A172 (cell line): ENCODE measurements at regions not wholly inside any gene's neighbourhood (a gene's known extent, or its start where the extent isn't known, plus 50 kb on each side); places are given as distances from the start of the nearest gene placed in this dataset.
"Not testable (repeated sequence)": the region's sequence is repeated elsewhere in the genome, so short reads cannot be mapped to it uniquely, and the experiment has no call there.

Source experiments
- DNase-seq: peaks from one replicate; pipeline ENCODE4 v3.0.0-alpha.2; 2015; ENCODE audit warnings: low spot score

DNA sequence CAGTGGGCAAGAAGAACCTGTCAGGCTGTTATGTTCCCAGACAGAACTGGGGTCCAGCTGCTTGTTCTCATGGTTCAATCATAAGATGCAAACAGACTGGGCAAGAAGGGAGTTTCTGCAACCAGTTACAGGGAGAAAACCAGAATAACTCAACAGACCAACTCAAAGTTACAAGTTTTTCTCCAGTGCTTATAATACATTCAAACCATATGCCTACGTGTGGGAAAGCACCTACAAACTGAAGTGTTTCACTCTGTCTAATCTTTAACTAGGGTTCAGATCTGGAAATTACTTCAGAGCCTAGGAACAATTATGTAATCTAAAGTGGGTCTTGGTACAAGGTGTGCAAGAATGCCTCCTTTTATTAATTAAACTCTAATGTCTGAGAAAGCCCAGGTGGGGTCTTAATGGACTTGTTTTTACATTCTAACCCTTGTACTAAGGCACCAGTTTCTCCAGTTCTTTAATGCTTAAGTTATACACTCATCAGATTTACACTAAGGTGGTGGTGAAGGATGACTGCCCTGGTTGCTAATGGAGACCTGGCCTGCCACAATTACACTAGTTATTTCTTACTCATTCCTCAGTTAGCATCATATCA is 951.9 kb downstream of the TSN start:
- no peak for DNase-seq

DNA sequence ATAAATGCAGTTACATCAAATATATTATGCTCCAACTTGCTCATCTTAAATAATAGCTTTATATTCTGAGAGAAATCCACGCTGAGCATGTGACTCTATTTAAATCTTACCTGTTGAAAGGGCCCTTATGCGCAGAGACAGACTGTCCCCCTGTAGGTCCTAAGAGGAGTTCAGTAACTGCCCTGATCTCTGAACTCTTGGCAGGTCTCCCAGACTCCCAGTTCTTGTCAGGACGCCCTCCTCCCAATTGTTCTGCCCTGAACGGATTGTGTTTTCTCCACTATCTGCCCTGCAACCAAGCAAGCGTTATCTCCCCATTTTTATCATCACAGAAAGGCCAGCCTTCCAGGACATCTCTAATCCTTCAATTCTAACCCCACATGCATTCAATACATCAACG is 954.6 kb downstream of the TSN start:
- no peak for DNase-seq

DNA sequence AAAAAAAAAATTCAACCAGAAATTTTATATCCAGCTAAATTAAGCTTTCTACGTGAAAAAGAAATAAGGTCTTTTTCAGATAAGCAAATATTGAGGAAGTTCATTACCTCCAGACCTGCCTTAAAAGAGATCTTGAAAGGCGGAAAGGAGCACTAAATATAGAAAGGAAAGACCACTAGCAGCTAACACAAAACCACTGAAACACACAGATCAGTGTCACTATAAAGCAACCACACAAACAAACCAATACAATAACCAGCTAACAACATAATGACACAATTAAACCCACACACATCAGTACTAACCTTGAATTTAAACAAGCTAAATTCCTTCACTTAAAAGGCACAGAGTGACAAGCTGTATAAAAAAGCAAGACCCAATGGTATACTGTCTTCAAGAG is 958.3 kb downstream of the TSN start:
- no peak for DNase-seq

DNA sequence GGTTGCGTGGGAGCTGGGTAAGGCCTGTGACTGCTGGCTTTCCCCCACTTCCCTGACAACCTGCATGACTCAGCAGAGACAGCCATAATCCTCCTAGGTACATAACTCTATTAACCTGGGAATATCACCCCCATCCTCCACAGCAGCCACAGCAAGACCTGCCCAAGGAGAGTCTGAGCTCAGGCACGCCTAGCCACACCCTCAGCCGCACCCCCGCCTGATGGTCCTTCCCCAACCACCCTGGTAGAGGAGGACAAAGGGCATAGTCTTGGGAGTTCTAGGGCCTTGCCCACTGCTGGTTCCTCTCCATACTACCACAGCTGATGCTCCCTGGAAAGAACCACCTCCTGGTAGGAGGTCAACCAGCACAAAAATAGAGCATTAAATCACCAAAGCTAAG is 965.4 kb downstream of the TSN start:
- not testable (repeated sequence) for DNase-seq

DNA sequence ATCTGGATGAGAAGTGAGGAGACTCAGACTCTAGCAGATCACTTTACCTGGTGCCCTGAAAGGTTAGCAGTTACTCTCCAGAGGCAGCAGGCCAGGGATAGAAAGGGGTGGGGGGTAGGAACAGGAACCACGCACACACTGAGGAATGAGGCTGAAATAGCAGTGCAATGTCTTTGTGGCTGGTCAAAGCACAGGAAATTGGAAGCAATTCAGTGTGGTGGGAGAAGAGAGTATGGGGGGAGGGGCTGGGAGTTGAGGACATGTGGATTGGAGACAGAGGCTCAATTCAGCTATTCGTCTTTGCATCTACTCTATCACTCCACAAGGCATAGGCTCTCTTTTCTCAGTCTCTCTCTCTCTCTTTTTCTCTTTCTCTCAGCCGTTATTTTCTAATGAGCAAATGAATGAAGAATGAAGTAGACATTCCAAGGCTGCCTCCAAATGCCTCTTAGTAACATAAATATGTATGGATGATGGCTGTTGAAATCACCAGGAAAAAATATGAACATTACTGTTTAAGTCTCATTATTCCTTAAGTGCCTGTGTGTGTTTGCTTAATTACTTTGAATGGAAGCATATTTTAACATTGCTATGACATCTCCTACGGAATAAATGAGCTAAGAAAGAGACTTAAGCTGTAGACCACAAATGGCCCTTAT is 979.4 kb downstream of the TSN start:
- DNase-seq = no peak

DNA sequence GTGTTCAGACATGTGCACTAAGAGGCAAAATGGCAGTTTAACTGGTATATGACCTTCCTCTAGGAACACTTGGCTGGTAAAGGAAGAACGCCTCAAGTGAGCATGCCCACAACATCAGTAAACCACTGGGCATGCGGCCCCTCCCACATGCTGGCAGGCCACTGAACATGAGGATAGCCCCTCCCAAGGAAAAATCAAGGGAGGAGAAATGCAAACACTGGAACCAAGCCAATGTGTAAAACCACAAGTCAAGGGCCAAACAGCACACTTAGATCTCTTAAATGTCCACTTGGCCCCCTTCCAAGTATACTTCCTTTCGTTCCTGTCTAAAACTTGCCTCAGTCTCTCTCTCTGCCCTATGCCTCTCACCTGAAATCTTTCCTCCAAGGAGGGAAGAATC is 980.8 kb downstream of the TSN start:
- DNase-seq = no peak

DNA sequence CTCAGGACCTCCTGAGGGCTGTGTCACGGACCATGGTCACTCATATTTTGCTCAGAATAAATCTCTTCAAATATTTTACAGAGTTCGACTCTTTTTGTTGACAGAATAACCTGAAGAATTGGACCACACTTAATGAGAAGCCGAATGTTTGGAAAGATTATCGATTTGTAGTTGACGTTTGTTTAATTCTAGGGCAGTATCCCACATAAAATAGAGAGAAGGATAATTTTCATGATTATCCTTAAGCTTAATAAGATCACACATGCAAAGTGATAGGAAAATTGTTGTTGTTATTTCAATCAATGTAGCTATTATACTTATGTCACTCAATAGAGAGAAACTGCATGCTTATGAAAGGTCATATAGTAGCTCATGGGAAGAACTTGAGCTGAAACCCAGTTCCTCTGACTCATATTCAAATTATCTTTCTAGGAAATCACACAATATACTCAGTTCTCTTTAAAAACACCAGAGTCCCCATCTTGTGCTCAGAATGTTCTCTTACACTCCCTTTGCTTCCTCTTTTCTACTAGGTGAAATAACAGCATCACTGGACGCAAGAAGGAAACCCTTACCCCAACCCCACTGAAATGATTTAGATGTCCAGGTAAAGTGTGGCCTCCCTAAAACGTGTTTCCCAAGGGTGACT is 982.1 kb downstream of the TSN start:
- no peak for DNase-seq

DNA sequence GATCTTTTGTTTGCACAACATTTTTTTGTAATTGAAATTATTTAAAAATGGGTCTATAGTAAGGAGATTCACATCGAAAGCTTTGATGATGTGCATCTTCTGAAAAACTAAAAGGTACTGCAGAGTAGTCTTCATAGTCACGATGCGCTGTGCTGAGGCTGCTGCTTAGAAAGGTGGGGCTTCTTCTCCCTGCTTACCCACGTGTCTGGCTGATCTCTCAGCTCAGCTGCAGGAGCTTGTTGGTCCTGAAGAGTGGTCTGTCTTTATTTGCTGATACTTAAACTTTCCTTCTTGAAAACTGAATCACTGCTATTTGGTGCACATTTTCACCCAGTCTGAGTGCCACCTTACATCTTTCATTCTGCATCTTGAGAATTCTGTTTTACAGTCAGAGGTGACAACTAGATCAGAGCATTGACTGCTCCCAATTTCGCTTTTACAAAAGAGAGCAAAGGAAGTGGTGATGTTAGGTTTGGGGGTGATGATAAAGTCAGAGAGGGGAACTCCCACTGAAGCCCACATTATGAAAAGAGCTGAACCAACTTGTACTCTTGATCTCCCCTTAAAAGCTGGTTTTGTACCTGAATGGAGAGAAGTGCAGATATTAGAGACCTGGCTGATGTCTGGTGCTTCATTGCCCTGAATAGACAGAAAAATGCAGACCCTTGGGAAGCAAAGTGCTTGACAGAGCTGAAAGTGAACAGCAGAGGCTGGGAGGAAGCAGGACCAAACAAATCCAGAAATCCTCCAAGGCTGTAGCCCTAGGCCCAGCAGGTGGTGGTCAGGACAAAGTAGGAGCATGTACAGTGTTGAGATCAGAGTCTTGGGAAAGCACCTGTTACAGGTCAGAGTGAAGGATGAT is 984.5 kb downstream of the TSN start:
- DNase-seq = no peak

DNA sequence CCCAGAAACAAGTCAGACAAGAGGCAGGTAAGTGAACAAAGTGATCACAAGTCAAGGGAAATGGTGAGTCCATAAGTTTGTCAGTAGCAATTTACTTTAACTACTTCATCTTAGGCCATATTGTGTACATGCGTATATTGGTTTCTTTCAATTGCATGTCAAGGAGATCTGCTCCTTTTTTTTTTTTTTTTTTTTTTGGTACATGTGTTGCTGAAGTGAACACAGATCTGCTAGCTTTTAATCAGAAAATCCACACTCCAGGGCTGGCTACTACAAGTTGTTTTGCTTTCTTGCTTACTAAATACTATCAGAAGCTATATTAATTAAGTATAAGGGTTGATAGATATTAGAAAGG is 985.1 kb downstream of the TSN start:
- DNase-seq = no peak

DNA sequence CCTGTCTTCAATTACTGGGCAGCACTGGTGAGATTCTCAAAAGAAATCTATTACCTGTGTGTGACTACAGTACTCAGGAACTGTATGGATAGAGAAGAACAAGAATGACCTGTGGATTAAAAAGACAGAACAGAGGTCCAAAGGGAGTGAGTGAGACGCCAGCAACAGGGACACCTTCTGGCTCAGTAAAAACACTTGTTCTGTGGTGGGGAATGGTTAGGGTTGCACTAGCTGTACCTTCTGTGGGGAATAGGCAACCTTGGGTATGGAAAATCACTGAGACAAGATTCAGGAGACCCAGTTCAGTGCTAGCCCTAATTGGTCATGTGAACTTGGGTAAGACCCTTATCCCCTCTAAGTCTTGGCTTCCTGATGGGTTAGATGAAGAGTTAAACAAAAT is 986.0 kb downstream of the TSN start:
- no peak for DNase-seq

DNA sequence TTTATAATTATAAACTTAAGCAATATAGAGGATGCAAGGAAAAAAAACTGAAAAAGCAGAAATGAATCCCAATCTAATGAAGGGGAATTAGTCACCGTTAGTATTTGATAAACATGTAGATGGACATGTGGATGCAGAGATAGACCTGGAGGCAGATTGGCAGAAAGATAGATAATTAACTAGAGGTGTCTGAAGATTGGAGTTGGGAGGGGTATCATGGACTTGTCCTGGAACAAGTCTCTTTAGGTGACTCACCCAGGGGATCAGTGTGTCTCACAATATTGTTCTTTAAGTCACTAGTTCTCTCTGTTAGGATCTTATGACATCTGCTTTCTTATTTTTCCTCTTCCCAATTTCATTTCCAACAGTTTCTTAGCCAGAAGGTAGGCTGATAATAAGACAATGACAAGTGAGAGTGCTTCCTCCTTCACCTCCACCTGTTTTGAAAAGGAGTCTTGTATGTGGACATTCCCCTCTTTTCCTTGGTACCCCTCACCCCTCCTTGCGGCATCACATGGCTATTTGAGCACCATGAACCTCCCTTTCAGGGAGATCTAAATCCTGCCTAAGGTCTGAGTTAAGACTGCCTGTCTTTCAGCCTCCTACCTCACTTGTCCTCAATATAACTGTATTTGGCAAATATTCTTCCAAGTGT is 987.7 kb downstream of the TSN start:
- DNase-seq = no peak

DNA sequence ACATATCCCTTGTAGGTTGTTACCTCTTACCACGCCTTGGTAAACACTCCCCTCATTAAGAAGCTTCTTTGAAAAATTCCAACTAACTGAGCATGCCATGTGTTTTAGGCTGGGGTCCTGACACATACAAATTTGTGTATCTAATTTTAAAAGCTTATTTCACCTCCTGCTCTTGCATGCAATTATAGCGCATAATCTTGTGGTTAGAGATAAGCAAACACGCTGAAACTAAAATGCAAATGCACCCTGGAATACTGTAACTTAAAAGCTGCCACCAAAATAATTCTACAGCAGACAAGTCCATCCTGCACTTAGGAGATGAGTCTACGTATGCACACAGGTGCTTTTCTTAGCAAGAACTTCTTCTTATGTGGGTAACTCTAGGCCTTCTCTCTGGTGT is 990.2 kb downstream of the TSN start:
- DNase-seq = no peak

DNA sequence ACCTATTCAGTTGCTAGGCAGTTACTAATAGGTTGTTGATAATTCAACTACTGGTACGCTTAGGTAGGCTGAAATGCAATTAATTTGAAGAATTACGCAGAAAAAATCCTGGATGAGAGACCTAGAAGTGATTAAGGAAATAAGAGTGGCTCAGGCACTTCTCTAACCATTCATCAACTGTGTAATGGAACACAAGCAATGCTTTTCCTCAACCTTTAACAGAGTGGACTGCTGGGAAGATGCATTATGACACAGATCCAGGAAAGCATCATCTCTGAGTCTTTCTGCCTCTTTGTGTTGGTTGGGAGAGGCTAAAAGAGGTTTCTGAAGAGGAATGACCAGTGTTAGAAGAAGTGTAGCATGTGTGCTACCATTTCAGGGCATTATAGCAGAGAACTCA is 992.2 kb downstream of the TSN start:
- DNase-seq = no peak

DNA sequence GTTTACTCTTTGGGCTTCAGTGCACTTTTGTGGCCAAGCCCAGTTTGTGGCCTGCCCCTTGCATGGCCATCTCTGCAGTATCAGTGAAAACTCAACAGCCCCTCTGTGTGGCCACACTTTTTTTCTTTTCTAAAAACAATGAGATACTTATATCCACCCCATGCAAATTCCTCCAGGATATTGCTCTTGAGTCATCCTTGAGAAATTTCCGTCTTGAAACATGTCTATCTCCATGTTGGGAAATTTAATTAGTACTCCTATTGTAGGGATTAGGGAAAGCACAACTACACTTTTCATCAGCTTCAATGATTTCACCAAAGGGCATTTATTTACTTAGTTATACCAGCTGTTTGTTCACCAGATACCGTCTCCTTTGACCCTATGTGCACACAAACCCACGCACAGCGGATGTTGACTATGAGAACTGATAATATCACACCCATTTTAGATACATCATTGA is 993.1 kb downstream of the TSN start:
- DNase-seq = no peak

DNA sequence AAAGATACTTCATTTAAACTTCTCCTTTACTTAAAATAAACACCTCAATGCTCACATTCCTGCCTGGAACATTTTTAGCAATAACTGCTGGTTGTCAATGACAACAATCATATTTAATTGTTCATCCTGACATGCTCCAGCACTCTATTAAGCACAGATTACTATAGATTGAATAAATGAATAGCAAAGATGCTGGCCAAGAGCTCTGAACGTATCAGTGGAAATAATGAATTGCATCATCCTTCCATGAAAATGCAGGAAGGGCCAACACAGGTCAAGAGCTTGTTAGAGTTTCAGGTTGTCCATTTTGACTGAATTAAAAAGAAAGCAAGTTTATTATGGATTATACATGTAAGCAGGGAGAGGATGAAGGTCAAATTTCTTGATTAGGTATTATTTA is 994.0 kb downstream of the TSN start:
- DNase-seq = no peak

DNA sequence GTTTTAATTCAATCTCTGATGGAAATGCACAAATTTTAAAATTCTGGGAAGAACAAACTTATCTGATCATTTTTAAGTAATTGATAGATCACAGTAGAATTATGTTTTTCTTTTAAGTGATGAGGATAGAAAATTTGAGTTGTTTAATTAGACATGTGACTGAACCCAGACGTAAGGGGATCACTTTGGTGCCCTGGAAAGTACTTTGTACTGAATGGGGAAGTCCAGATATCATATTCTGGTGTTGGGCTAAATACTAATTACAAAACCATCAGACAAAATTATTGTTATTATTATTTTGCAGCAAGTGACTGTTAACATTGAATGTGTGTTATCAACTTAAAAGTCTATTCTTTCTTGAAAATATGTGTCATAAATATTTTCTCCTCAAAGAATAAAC is 994.6 kb downstream of the TSN start:
- no peak for DNase-seq

DNA sequence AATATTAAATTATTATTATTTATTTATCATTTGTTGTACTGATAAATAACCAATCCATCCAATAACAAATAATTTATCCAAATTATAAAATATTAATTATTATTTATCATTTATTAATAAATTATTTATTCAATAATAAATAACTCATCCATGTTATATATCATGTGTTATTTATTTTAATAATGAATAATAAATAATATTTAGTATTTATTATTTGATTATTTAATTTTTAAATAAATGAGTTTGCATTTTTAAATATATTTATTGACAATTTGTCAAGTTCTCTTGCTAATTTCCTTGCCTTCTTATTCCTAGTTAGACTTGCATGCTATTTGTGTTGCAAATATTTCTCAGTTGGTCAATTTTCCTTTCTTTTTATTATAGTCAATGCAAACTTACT is 995.4 kb downstream of the TSN start:
- DNase-seq = no peak

DNA sequence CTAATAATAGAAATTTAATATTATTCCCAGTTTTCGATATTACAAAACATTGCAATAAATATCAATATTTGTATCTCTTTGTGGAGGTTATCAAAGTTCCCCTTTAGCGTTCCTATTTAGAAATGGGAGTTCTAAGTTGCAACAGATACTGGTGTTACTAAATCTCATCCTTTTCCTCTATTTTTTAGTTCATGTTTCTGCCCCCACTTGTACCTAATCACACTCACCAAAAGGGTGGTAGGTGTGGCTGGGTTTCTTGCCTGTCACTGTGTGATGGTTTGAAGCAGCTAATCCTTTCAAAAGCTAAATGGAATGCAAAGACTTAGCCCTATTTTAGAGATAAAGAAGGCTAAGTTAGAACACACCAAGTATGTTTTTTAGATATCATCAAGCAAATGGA is 997.9 kb downstream of the TSN start:
- no peak for DNase-seq

DNA sequence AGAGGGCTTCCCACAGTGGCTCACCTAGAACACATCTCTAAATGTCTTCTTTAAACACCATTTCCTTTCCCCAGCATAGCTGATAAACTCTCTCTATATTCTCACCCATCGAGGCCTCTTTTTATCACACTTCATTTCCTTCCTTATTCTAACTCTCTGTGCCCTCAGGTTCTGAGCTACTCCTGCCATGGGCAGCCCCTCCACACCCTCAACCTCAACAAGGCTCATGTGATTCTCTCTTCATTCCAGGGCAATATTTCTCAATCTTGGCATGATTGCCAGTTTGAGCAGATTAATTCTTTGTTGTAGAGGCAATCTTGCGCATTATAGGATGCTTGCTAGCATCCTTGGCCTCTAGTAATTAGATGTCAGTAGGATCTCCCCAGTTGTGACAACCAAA is 999.1 kb downstream of the TSN start:
- no peak for DNase-seq

DNA sequence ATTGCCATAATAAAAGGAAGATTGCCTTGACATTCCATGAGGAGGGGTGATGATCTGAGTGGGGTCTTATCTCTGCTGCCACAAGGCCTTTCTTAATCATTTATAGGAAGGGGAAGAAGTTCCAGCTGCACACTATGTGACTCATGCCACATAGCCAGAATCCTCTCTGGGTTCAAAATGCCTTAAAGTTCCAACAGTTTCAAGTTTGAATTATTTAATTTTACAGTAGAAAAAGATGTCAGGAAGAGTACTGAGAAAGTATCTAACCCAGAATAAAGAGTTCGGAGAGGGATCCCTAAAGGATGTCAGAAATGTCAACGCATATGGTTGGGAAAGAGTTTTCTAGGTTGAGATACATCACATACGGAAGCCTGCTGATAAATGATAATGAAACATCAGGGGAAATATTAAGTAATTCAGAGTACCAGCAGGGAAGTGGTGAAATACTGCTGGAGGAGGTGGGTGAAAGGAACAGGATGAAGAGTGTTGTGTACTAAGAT is 999.9 kb downstream of the TSN start:
- DNase-seq = no peak

DNA sequence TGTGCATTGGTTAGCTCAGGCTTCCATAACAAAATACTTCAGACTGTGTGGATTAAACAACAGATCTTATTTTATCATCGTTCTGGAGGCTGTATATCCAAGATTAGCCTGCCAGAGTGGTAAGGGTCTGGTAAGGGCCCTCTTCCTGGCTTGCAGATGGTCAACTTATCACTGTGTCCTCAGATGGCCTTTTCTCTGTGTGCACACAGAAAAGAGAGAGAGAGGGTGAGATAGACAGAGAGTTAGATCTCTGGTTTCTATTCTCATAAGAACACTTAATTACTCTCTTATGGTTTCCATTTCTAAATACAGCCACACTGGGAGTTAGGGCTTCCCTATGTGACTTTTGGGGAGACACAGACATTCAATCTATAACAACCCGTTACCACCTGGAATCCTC is 1003.5 kb downstream of the TSN start:
- DNase-seq = no peak

DNA sequence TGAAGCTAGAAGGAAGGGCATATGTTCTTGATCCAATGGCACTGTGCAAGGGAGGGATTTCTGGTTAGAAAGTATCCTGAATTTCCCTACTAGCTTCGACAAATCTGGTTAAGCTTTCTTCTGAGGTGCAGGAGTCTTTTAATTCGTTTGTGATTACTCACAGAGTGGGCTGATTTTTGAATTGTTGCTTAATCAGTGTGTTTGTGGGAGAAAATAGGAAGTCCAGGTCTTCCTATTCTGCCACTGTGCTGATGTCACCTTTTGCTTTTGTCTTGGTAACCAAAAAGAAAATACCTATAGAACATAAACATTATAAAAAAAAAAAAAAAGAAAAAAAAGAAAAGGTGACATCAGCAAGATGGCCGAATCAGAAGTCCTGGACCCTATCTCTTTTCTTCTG is 1008.6 kb downstream of the TSN start:
- no peak for DNase-seq
